GM12875 (cell line): ENCODE measurements at regions not wholly inside any gene's neighbourhood (a gene's known extent, or its start where the extent isn't known, plus 50 kb on each side); places are given as distances from the start of the nearest gene placed in this dataset.
"Not testable (repeated sequence)": the region's sequence is repeated elsewhere in the genome, so short reads cannot be mapped to it uniquely, and the experiment has no call there.

Experiments used
- H3K4me3 ChIP-seq: one replicate; pipeline ENCODE4 v1.5.1; 2011; ENCODE audit warnings: low read depth, low read length, control low read depth
- TF ChIP-seq, protein P1 (sequence below): IDR thresholded peaks from 2 replicates; pipeline ENCODE4 v1.5.1; 2011; ENCODE audit warnings: low read depth, mild to moderate bottlenecking, control low read depth, inconsistent platforms, low read length, moderate library complexity, borderline replicate concordance; ENCODE audit not compliant: insufficient read depth

DNA sequence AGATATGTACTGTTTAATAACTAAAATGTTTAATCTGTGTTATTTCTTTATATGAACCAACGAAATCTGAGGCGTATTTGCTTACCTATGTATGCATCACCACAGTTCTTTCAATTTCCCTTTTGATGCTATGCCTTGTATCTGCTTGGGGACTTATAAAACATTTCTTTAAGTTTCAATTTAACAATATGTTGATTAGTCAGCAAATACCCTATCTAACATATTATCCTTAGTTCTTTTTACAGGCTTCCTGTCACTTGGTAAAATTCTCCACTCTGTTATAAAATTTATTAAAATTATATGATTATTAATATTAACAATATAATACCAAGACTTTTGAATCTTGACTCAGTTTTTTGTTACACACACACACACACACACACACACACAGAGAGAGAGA lies 174.3 kb downstream of the CPS1 start:
- TF ChIP-seq, protein P1, sequence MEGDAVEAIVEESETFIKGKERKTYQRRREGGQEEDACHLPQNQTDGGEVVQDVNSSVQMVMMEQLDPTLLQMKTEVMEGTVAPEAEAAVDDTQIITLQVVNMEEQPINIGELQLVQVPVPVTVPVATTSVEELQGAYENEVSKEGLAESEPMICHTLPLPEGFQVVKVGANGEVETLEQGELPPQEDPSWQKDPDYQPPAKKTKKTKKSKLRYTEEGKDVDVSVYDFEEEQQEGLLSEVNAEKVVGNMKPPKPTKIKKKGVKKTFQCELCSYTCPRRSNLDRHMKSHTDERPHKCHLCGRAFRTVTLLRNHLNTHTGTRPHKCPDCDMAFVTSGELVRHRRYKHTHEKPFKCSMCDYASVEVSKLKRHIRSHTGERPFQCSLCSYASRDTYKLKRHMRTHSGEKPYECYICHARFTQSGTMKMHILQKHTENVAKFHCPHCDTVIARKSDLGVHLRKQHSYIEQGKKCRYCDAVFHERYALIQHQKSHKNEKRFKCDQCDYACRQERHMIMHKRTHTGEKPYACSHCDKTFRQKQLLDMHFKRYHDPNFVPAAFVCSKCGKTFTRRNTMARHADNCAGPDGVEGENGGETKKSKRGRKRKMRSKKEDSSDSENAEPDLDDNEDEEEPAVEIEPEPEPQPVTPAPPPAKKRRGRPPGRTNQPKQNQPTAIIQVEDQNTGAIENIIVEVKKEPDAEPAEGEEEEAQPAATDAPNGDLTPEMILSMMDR, result no peak
- no peak overlapping the region for H3K4me3 ChIP-seq

DNA sequence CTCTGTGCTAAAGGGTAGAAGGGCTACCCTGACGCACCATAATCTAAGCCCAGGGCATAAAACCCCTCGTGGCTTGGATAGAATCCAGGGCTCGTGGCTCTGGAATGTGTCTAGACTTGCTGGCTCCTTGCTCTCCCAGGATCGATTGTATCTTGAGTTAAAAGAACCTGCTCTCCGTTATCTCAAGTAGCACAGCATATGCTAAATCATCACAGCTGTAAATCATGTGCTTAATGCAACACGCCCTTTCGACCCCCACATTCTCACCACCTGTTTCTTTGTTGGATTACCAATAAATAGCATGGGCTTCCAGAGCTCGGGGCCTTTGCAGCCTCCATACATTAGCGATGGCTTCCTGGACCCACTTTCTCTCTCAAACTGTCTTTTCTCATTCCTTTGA lies 190.4 kb downstream of the CPS1 start:
- not testable (repeated sequence) for H3K4me3 ChIP-seq

DNA sequence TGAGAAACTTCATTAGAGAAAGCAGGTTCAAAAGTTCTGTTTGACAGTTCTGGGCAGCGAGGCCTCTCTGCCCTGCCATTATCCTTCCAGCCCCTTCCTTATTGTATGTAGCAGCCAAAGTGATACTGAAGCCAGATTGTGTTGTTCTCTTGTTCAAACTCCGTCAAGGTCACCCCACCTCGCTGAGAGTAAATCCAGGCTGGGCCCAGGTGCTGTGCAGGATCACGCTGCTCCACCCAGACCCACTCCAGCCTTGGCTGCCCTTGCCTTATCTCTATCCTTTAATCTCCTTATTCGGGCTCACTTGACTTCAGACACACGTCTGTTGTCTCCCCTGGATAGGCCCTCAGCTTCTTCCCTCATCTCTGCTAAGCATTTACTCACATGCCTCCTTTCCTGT lies 196.1 kb downstream of the CPS1 start:
- no peak overlapping the region for H3K4me3 ChIP-seq
- TF ChIP-seq, protein P1, result no peak

DNA sequence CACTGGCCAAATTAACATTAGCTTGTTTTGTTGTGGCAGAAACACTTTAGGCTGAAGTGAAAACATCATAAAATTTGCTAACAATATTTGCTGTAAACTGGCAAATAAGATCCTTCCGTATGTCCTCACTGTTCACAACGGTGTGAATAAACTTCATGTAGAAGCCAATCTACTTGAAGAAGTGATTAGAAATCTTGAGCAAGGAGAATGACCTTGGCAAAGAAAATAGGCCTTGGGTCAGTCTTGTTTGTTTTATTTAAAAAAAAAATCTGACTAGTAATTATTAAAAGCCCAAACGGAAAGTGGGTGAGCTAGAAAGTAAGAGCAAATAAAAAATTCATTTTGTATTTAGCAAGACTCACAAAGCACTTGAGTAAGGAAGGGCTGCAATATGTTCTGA lies 197.0 kb downstream of the CPS1 start:
- TF ChIP-seq, protein P1, result no peak
- no peak overlapping the region for H3K4me3 ChIP-seq

DNA sequence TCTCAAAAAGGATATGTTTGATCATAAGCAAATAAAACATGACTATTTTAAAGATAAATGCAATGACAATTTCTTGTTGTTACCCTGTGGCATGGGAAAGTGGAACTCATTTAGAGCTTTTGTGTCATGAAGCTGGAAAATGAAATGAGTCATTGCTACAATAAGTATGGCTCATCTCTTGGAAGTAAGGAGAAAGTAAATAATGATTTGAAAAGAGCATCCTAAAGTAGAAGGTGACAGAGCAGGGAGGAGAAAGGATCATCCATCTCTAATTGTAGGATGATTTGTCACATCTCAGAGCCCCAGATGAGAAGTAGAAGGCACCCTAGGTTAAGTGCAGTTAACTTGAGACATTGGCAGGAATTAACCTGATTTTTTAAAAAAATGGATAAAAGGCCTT lies 200.5 kb downstream of the CPS1 start:
- TF ChIP-seq, protein P1, result no peak
- no peak overlapping the region for H3K4me3 ChIP-seq

DNA sequence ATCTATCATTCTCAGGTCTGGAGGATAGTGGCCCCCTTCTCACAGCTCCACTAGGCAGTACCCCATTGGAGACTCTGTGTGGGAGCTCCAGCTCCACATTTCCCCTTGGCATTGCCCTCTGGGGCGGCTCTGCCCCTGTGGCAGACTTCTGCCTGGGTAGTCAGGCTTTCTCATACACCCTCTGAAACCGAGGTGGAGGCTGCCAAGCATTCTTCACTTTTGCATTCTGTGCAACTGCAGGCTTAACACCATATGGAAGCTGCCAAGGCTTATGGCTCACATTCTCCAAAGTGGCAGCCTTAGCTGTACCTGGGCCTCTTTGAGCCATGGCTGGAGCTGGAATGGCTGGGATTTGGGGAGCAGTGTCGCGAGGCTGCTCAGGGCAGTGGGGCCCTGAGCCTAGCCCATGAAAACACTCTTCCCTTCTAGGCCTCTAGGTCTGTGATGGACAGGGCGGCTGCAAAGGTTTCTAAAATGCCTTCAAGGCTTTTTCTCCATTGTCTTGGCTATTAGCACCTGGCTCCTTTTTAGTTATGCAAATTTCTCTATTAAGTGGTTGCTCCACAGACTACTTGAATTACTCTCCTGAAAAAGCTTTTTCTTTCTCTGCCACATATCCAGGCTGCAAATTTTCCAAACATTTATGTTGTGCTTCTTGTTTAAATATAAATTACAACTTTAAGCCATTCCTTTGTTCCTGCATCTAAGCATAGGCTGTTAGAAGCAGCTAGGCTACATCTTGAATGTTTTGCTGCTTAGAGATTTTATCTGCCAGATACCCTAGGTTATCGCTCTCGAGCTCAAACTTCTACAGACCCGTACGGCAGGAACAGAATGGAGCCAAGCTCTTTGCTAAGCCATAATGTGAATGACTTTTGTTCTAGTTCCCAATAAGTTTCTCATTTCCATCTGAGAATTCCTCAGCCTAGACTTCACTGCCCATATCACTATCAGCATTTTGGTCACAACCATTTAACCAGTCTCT lies 206.5 kb downstream of the CPS1 start:
- no peak overlapping the region for H3K4me3 ChIP-seq
- TF ChIP-seq, protein P1, result no peak

DNA sequence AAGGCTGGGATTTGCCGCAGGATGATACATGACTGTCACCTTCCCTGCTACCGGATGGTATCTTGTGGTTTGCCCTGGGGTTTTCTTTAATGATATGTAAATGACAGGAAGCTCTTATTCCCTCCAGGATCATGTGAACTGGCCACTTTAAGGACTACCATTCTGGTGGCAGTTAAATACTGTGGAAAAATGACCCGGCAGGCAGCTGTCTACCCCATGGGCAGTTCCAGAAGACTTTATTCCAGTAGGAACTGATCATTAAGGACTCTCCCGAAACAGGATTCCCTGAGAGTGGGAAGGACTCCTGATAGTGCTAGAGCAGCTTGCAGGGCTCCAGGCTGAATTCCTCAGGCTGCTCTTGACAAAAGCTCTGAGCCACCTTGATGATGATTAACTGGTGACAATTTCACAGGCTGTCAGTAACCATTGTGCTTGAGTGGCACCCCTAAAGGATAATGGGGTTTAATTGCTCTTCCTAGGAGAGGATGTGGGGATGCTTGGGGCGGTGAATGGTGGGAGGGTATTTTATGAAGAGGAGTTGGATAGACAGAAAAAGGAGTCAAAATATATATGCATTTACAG lies 212.0 kb downstream of the CPS1 start:
- TF ChIP-seq, protein P1, result no peak
- H3K4me3 ChIP-seq, result no peak overlapping the region
